PC-9 (cell line): ENCODE measurements at regions not wholly inside any gene's neighbourhood (a gene's known extent, or its start where the extent isn't known, plus 50 kb on each side); places are given as distances from the start of the nearest gene placed in this dataset.

Experiments
- EZH2 ChIP-seq: fragments of 200-600 bp; sonication (generic); IDR thresholded peaks from 2 replicates; pipeline ENCODE4 v1.8.0; 2017; ENCODE audit warnings: antibody characterized with exemption, low read depth
- TF ChIP-seq, protein P1 (sequence below): fragments of 200-600 bp; sonication (generic); conservative IDR thresholded peaks from 2 replicates; pipeline ENCODE4 v1.6.1; 2017; ENCODE audit warnings: mixed run types, antibody characterized with exemption, mild to moderate bottlenecking, moderate library complexity

DNA sequence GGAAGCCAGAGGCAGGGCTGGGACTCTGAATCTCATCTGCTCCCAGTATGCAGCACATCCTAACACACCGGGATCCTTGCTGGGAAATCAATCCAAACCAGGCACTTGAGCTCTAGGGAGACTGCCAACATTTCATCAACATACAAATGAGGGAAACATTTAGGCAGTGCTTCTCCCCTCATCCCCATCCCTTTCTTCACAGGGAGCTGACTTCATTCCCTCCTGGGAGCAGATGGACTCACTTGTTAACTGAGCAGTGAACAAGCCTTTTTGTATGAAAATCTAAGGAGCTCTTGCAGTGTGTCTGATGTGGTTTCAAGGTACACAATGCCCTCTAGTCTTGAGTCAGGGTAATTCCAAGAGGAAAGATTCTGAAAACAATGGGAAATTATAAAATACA, 96.3 kb downstream of the TMEM114 start:
- TF ChIP-seq, protein P1, sequence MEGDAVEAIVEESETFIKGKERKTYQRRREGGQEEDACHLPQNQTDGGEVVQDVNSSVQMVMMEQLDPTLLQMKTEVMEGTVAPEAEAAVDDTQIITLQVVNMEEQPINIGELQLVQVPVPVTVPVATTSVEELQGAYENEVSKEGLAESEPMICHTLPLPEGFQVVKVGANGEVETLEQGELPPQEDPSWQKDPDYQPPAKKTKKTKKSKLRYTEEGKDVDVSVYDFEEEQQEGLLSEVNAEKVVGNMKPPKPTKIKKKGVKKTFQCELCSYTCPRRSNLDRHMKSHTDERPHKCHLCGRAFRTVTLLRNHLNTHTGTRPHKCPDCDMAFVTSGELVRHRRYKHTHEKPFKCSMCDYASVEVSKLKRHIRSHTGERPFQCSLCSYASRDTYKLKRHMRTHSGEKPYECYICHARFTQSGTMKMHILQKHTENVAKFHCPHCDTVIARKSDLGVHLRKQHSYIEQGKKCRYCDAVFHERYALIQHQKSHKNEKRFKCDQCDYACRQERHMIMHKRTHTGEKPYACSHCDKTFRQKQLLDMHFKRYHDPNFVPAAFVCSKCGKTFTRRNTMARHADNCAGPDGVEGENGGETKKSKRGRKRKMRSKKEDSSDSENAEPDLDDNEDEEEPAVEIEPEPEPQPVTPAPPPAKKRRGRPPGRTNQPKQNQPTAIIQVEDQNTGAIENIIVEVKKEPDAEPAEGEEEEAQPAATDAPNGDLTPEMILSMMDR = no peak
- no peak for TF ChIP-seq EZH2
